Breast epithelium (tissue), 3 donors: ENCODE measurements at regions not wholly inside any gene's neighbourhood (a gene's known extent, or its start where the extent isn't known, plus 50 kb on each side); places are given as distances from the start of the nearest gene placed in this dataset.

Experiments
- POLR2A ChIP-seq: fragments of 450-650 bp; IDR thresholded peaks from one replicate; pipeline ENCODE4 v1.6.1; 2016; ENCODE audit warnings: antibody characterized with exemption, mild to moderate bottlenecking, moderate library complexity
- POLR2AphosphoS5 ChIP-seq, 3 donors: sonication (generic); formaldehyde crosslinking; IDR thresholded peaks; one replicate each; pipeline ENCODE4 v1.6.1; 2017; ENCODE audit warnings: antibody characterized with exemption in 3 of 3

GRCh38 chr10:46106410-46107255 lies 60.6 kb upstream of the MSMB start:
- TF ChIP-seq POLR2A: no peak
- no peak for TF ChIP-seq POLR2AphosphoS5 (IDR thresholded peaks at IDR 0.05)
